K562 (cell line): ENCODE measurements at regions not wholly inside any gene's neighbourhood (a gene's known extent, or its start where the extent isn't known, plus 50 kb on each side); places are given as distances from the start of the nearest gene placed in this dataset.

Experiments
- ATAC-seq: fragments of 200-7000 bp; cut with Tn5 transposase; 3 replicates; pipeline ENCODE4 v1.9.1; 2020; ENCODE audit warnings: moderate library complexity
- BruUV-seq: library from RNA; stranded (reverse); fragments of 400-500 nt; replicated peaks from 2 replicates; lab custom pipeline; 2021; lab: Mats Ljungman, UMichigan
- CTCF ChIA-PET: fragments of 300-600 bp; formaldehyde crosslinking; extraction: SDS; loops from one replicate; lab custom pipeline; 2021; ENCODE audit warnings: low intra/inter-chr PET ratio; lab: Yijun Ruan, JAX
- POLR2A ChIA-PET: fragments of 300-600, 350-650 bp; sonication (Branson Sonifier 250); formaldehyde crosslinking; extraction: SDS; loops from one replicate; lab custom pipeline; 2021; ENCODE audit warnings: antibody characterized with exemption, inconsistent platforms; lab: Yijun Ruan, JAX
- DNase-seq, 4 experiments: peaks; one replicate each; pipeline versions ENCODE4 v3.0.0 to v3.0.0-alpha.2; 2011 to 2018; ENCODE audit warnings: low spot score in 3 of 4, mixed read lengths in 3 of 4; ENCODE audit errors: extremely low read depth in 1 of 4
- FAIRE-seq: peaks from 2 replicates; lab custom pipeline; 2011; peaks lifted over from hg19 to GRCh38; lab: Jason Lieb, UNC
- H2AFZ ChIP-seq: 2 replicates; pipeline ENCODE4 v1.6.0; 2011; ENCODE audit warnings: low read depth, low read length, control low read depth, inconsistent platforms
- H3K27ac ChIP-seq: fragments of 200-600 bp; 3 replicates; pipeline ENCODE4 v1.8.0; 2011; ENCODE audit warnings: low read depth, mild to moderate bottlenecking, control low read depth, inconsistent platforms, low read length, moderate library complexity, mixed read lengths; ENCODE audit errors: extremely low read depth
- H3K27me3 ChIP-seq, 2 experiments: fragments of 300-600 bp in 1 of 2; 2 replicates in 1 of 2; 3 replicates in 1 of 2; pipeline versions ENCODE4 v1.6.0 to v1.8.0; 2011; ENCODE audit warnings: inconsistent platforms in 2 of 2, low read length in 2 of 2, mild to moderate bottlenecking in 1 of 2, mixed read lengths in 1 of 2, moderate library complexity in 1 of 2; ENCODE audit not compliant: control insufficient read depth in 2 of 2, insufficient read depth in 2 of 2
- H3K36me3 ChIP-seq: fragments of 300-600 bp; 3 replicates; pipeline ENCODE4 v1.8.0; 2011; ENCODE audit warnings: mild to moderate bottlenecking, low read length, inconsistent platforms; ENCODE audit not compliant: control insufficient read depth, insufficient read depth
- H3K4me1 ChIP-seq, 2 experiments: fragments of 200-600 bp in 1 of 2; replicated peaks in 1 of 2; 2 replicates in 1 of 2; 3 replicates in 1 of 2; pipeline versions ENCODE4 v1.5.1 to v1.8.0; 2011; ENCODE audit warnings: inconsistent platforms in 2 of 2, low read length in 2 of 2, mild to moderate bottlenecking in 1 of 2, mixed read lengths in 1 of 2, moderate library complexity in 1 of 2; ENCODE audit not compliant: control insufficient read depth in 2 of 2, insufficient read depth in 2 of 2
- H3K4me2 ChIP-seq: 2 replicates; pipeline ENCODE4 v1.6.1; 2011; ENCODE audit warnings: low read length, control low read depth, inconsistent platforms, mixed read lengths; ENCODE audit not compliant: insufficient read depth
- H3K4me3 ChIP-seq: fragments of 200-600 bp; sonication (generic), shearing (Covaris generic); 2 replicates; pipeline ENCODE4 v1.5.1; 2016; ENCODE audit warnings: control low read depth, inconsistent platforms
- H3K79me2 ChIP-seq: fragments of 200-600 bp; 3 replicates; pipeline ENCODE4 v1.8.0; 2011; ENCODE audit warnings: low read length, inconsistent platforms; ENCODE audit not compliant: control insufficient read depth, insufficient read depth
- H3K9ac ChIP-seq, 2 experiments: 2 replicates each; pipeline versions ENCODE4 v1.6.0 to v1.6.1; 2011; ENCODE audit warnings: low read depth in 2 of 2, low read length in 2 of 2, control low read depth in 1 of 2, inconsistent platforms in 1 of 2, mild to moderate bottlenecking in 1 of 2, mixed read lengths in 1 of 2; ENCODE audit not compliant: insufficient read depth in 1 of 2
- H3K9me1 ChIP-seq: one replicate; pipeline ENCODE4 v1.6.0; 2011; ENCODE audit warnings: inconsistent platforms, mild to moderate bottlenecking, low read length, moderate library complexity; ENCODE audit not compliant: control insufficient read depth, insufficient read depth
- H3K9me3 ChIP-seq: replicated peaks from 2 replicates; pipeline ENCODE4 v1.5.1; 2011; ENCODE audit warnings: low read depth, low read length, inconsistent platforms; ENCODE audit not compliant: control insufficient read depth, insufficient read depth
- H4K20me1 ChIP-seq: replicated peaks from 2 replicates; pipeline ENCODE4 v1.6.1; 2011; ENCODE audit warnings: low read length, inconsistent platforms, mixed read lengths; ENCODE audit not compliant: control insufficient read depth, insufficient read depth
- BRCA1 ChIP-seq, 2 experiments: fragments of 450-650 bp in 1 of 2; sonication (generic) in 1 of 2; formaldehyde crosslinking in 1 of 2; IDR thresholded peaks; 2 replicates each; pipeline versions ENCODE4 v1.5.0 to v1.6.1; 2017 to 2020; ENCODE audit warnings: mild to moderate bottlenecking in 1 of 2, missing genetic modification reagents in 1 of 2
- HMG20B ChIP-seq: fragments of 250-450 bp; sonication (Bioruptor Pico); IDR thresholded peaks from 2 replicates; pipeline ENCODE4 v1.5.0; 2021; ENCODE audit warnings: mild to moderate bottlenecking
- HOMEZ ChIP-seq: fragments of 250-450 bp; sonication (Bioruptor Pico); IDR thresholded peaks from 2 replicates; pipeline ENCODE4 v1.4.0; 2020; ENCODE audit warnings: mild to moderate bottlenecking, moderate library complexity
- IFI16 ChIP-seq: fragments of 250-450 bp; sonication (Bioruptor Pico); IDR thresholded peaks from 2 replicates; pipeline ENCODE4 v2.1.2; 2022; ENCODE audit warnings: mild to moderate bottlenecking, inconsistent platforms
- MAFK ChIP-seq: IDR thresholded peaks from 2 replicates; pipeline ENCODE4 v1.6.1; 2011; ENCODE audit warnings: low read length, improper control_type of control experiment
- NONO ChIP-seq, 2 experiments: fragments of 200-400 bp in 1 of 2; fragments of 450-650 bp in 1 of 2; formaldehyde crosslinking in 1 of 2; IDR thresholded peaks; 2 replicates each; pipeline ENCODE4 v1.6.1; 2017; ENCODE audit warnings: low read depth in 2 of 2, mild to moderate bottlenecking in 2 of 2, moderate library complexity in 2 of 2, low read length in 1 of 2
- PKNOX1 ChIP-seq: fragments of 450-650 bp; IDR thresholded peaks from 2 replicates; pipeline ENCODE4 v1.6.1; 2016
- THRAP3 ChIP-seq: fragments of 450-650 bp; IDR thresholded peaks from 2 replicates; pipeline ENCODE4 v1.6.1; 2016; ENCODE audit warnings: mild to moderate bottlenecking, inconsistent platforms, borderline replicate concordance
- ZNF384 ChIP-seq: IDR thresholded peaks from 2 replicates; pipeline ENCODE4 v1.6.1; 2012; ENCODE audit warnings: low read depth, low read length, improper control_type of control experiment
- ZNF398 ChIP-seq: fragments of 250-450 bp; sonication (Bioruptor Pico); IDR thresholded peaks from 2 replicates; pipeline ENCODE4 v1.8.0; 2021; ENCODE audit warnings: moderate library complexity, mild to moderate bottlenecking, inconsistent platforms
- ZNF592 ChIP-seq: fragments of 450-650 bp; IDR thresholded peaks from 2 replicates; pipeline ENCODE4 v1.6.1; 2017; ENCODE audit warnings: antibody characterized with exemption, mild to moderate bottlenecking
- ZNF717 ChIP-seq: fragments of 250-450 bp; sonication (Bioruptor Pico); IDR thresholded peaks from 2 replicates; pipeline ENCODE4 v1.5.0; 2021
- ZNF830 ChIP-seq: fragments of 250-450 bp; sonication (Bioruptor Pico); IDR thresholded peaks from 2 replicates; pipeline ENCODE4 v1.5.0; 2021; ENCODE audit warnings: mild to moderate bottlenecking
- WGBS: fragments of 100-300 bp; shearing (Covaris generic); methylation state at CpG from one replicate; pipeline ENCODE4 v1.1.6; 2016; ENCODE audit warnings: low coverage, mixed read lengths; ENCODE audit not compliant: insufficient coverage; ENCODE audit errors: missing lambda C conversion rate; 5-methylcytosine and 5-hydroxymethylcytosine counted together
- in situ Hi-C: fragments of 300-500 bp; cut with MboI; formaldehyde crosslinking; loops from 4 replicates; pipeline ENCODE4 v1.15.0; 2018; ENCODE audit warnings: inconsistent platforms, mixed read lengths
- intact Hi-C: fragments of 100-400 bp; cut with micrococcal nuclease; formaldehyde crosslinking; loops from 2 replicates; pipeline ENCODE4 v1.14.2; 2022

GRCh38 chr1:17895401-17895800 lies 140.3 kb downstream of the ACTL8 start:
- Histone ChIP-seq H3K27ac (no peak overlapping the region), H4K20me1 (no peaks in the 10 kb centered on the region; the same call in 1 of the 2 replicates), H3K9me1 (no peaks in the 10 kb centered on the region), H3K27me3 (peaks cover 2 to 22% of the 10 kb centered on the region in 2 experiments; a peak in 3 of 5 replicates), H3K79me2 (no peaks in the 10 kb centered on the region), H3K36me3 (no peaks in the 10 kb centered on the region), H3K9me3 (no peaks in the 10 kb centered on the region), H3K9ac (no peak overlapping the region), H3K4me3 (no peak overlapping the region), H2AFZ (no peak overlapping the region), H3K4me2 (no peak overlapping the region), H3K4me1 (no peaks in the 10 kb centered on the region)
- no peak for TF ChIP-seq IFI16 (CRISPR knock-in tag)
- TF ChIP-seq THRAP3, result no peak
- no peak for TF ChIP-seq ZNF717 (CRISPR knock-in tag)
- TF ChIP-seq PKNOX1, result no peak
- no peak for TF ChIP-seq ZNF398
- no peak for TF ChIP-seq HMG20B (CRISPR knock-in tag)
- no peak for TF ChIP-seq ZNF384
- no peak for TF ChIP-seq ZNF592
- no peak for TF ChIP-seq NONO (IDR thresholded peaks at IDR 0.05; ENCODE audit: low read depth in 2 of 2, low read length in 1 of 2)
- TF ChIP-seq ZNF830, result no peak
- TF ChIP-seq BRCA1 (IDR thresholded peaks at IDR 0.05), result no peak
- no peak for TF ChIP-seq BRCA1 (CRISPR knock-in tag; IDR thresholded peaks at IDR 0.05)
- TF ChIP-seq MAFK, result no peak
- TF ChIP-seq HOMEZ (CRISPR knock-in tag), result no peak
- no TSS peak for BruUV-seq
- ChIA-PET POLR2A (interaction anchor here (0.6 to 0.7 kb wide), 2 partner anchors 54 to 226 kb away, joined by 4 read pairs; no protein-coding TSS in a partner anchor), CTCF (no interaction called here)
- 2% methylated on average over 4 of the region's 4 CpGs for WGBS
- intact Hi-C loops (no loop called here), in situ Hi-C loops (no loop called here)
- DNase-seq (no peak), FAIRE-seq (no peak), ATAC-seq (no peak)
